Activated naive CD8-positive, alpha-beta T cell treated with anti-CD3 and anti-CD28 coated beads, Interleukin-2, amount 50 U/mL, for 24 hours (primary cell): ENCODE measurements at regions not wholly inside any gene's neighbourhood (a gene's known extent, or its start where the extent isn't known, plus 50 kb on each side); places are given as distances from the start of the nearest gene placed in this dataset.

Source experiments
- ATAC-seq: fragments of 150-1000 bp; cut with Tn5 transposase; one replicate; pipeline ENCODE4 v1.10.0; 2021
- DNase-seq: peaks from one replicate; pipeline ENCODE4 v3.0.0; 2021
- H3K27ac Mint-ChIP-seq: one replicate; pipeline ENCODE4 v1.8.0; 2021; ENCODE audit warnings: mild to moderate bottlenecking, mixed read lengths
- H3K27me3 Mint-ChIP-seq: one replicate; pipeline ENCODE4 v1.8.0; 2021; ENCODE audit warnings: mixed read lengths
- H3K36me3 Mint-ChIP-seq: one replicate; pipeline ENCODE4 v1.8.0; 2021; ENCODE audit warnings: low read depth, mixed read lengths
- H3K4me1 Mint-ChIP-seq: one replicate; pipeline ENCODE4 v1.8.0; 2021; ENCODE audit warnings: mixed read lengths
- H3K4me3 Mint-ChIP-seq: one replicate; pipeline ENCODE4 v1.8.0; 2021; ENCODE audit warnings: mild to moderate bottlenecking, moderate library complexity, mixed read lengths
- H3K9me3 Mint-ChIP-seq: one replicate; pipeline ENCODE4 v1.8.0; 2021; ENCODE audit warnings: mixed read lengths

DNA sequence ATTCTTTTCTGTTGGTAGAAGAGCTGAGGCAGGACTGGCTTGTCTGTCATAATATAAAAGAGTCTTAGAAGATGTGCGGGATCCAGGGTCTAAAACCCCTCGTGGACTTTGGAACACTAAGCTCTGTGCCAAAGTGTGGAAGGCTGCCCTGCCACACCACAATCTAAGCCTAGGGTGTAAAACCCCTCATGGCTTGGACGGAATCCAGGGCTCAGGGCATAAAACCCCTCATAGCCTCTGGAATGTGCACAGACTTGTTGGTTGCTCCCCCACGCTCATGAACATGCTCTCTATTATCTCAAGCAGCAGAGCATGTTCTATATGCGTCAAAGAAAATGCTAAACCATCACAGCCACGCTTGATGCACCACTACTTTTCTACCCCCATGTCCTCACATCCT is 483.6 kb downstream of the GABRG1 start:
- no peaks in the 10 kb centered on the region for H3K4me1 Mint-ChIP-seq
- H3K4me3 Mint-ChIP-seq: no peak overlapping the region
- DNase-seq: no peak
- no peaks in the 10 kb centered on the region for H3K36me3 Mint-ChIP-seq
- ATAC-seq: no peak
- H3K27ac Mint-ChIP-seq: no peak overlapping the region
- H3K9me3 Mint-ChIP-seq: peaks cover 4% of the 10 kb centered on the region
- no peaks in the 10 kb centered on the region for H3K27me3 Mint-ChIP-seq

DNA sequence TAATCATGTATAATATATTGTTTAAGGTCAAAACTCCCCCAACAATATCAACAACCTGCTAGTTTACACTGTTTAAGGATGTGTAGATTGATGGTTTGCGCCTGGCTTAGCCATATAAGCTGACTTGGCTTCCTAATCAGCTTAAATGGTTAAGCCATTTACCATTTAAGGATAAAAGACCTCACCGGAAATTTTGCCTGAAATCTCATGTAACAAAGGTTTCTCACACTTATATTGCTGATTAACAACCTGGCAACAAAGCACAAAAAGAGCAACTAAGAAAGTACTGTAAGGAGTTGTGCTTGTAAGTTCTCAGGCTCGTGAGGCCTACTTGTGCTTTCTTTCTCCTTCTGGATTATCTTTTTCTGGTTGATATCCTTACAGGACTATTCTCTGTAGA is 485.2 kb downstream of the GABRG1 start:
- Mint-ChIP-seq H3K4me3 (no peak overlapping the region), H3K27me3 (no peaks in the 10 kb centered on the region), H3K36me3 (no peaks in the 10 kb centered on the region), H3K4me1 (no peaks in the 10 kb centered on the region), H3K27ac (no peak overlapping the region), H3K9me3 (peaks cover 7% of the 10 kb centered on the region)
- ATAC-seq (no peak), DNase-seq (no peak)

GRCh38 chr4:45636175-45636574 is 487.7 kb downstream of the GABRG1 start:
- no peaks in the 10 kb centered on the region for H3K4me1 Mint-ChIP-seq
- DNase-seq (no peak), ATAC-seq (no peak)
- H3K27me3 Mint-ChIP-seq: no peaks in the 10 kb centered on the region
- H3K9me3 Mint-ChIP-seq: peaks cover 12% of the 10 kb centered on the region
- no peak overlapping the region for H3K4me3 Mint-ChIP-seq
- H3K27ac Mint-ChIP-seq: no peak overlapping the region
- H3K36me3 Mint-ChIP-seq: no peaks in the 10 kb centered on the region

DNA sequence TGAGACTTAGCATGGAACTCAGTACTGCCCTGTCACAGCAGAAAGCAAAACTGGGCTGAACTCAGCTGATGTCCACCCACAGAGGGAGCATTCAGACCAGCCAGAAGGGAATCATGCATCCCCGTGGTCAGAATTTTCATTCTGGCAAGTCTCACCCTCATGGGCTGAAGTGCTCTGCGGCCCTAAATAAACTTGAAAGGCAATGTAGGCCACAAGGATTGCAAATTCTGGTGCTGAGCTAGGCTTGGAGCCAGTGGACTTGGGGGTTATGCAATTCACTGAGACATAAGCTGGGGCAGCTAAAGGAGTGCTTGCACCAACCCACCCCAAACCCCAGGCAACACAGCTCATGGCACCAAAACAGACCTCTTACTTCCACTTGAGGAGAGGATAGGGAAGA is 494.1 kb downstream of the GABRG1 start:
- Mint-ChIP-seq H3K27me3 (no peaks in the 10 kb centered on the region), H3K27ac (no peak overlapping the region), H3K4me3 (no peak overlapping the region), H3K4me1 (no peaks in the 10 kb centered on the region), H3K36me3 (no peaks in the 10 kb centered on the region), H3K9me3 (peaks cover 8% of the 10 kb centered on the region)
- DNase-seq (no peak), ATAC-seq (no peak)

DNA sequence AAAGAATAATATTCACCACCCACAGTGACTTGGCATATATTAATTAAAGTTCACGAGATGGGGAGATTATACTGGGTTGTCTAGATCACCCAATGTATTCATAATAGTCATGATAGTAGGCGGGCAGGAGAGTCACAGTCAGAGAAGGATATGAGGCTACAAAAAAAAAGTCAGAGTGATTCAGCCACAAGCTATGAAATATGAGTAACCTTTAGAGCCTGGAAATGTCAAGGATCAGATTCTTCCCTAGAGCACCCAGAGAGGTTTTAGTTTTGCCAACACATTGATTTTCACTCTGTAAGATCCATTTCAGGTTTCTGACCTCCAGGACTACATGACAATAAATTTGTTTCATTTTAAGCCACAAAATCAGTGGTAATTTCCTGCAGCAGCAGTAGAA is 501.9 kb downstream of the GABRG1 start:
- no peaks in the 10 kb centered on the region for H3K36me3 Mint-ChIP-seq
- no peaks in the 10 kb centered on the region for H3K27me3 Mint-ChIP-seq
- ATAC-seq (no peak), DNase-seq (no peak)
- no peak overlapping the region for H3K27ac Mint-ChIP-seq
- H3K9me3 Mint-ChIP-seq: no peaks in the 10 kb centered on the region
- no peaks in the 10 kb centered on the region for H3K4me1 Mint-ChIP-seq
- no peak overlapping the region for H3K4me3 Mint-ChIP-seq

DNA sequence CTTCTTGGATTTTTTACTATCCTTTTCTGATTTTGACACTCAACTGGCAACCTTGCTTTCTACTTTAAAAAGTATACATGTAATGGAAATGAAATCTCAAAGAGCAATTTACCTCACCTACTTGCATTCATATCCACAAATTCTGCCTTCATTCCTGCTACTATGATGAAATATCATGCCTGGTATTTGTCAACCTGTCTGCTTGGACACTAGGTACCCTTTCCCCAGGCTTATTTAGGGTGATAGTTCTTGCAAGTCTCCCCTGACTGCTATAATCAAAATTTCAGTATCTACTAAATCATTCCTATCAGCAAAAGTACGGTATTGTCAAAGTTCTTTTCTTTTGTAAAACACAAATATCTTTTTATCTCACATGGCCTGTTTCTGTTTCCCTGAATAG is 503.0 kb downstream of the GABRG1 start:
- DNase-seq (no peak), ATAC-seq (no peak)
- H3K27me3 Mint-ChIP-seq: no peaks in the 10 kb centered on the region
- H3K27ac Mint-ChIP-seq: no peak overlapping the region
- H3K4me1 Mint-ChIP-seq: no peaks in the 10 kb centered on the region
- no peaks in the 10 kb centered on the region for H3K9me3 Mint-ChIP-seq
- no peaks in the 10 kb centered on the region for H3K36me3 Mint-ChIP-seq
- no peak overlapping the region for H3K4me3 Mint-ChIP-seq

GRCh38 chr4:45596379-45597101 is 527.3 kb downstream of the GABRG1 start:
- DNase-seq: no peak
- Mint-ChIP-seq H3K27me3 (no peaks in the 10 kb centered on the region), H3K27ac (no peak overlapping the region), H3K36me3 (no peaks in the 10 kb centered on the region), H3K4me1 (no peaks in the 10 kb centered on the region), H3K9me3 (peaks cover 4% of the 10 kb centered on the region), H3K4me3 (no peak overlapping the region)
- no peak for ATAC-seq

GRCh38 chr4:45580334-45580733 is 543.5 kb downstream of the GABRG1 start:
- no peaks in the 10 kb centered on the region for H3K27me3 Mint-ChIP-seq
- no peak overlapping the region for H3K4me3 Mint-ChIP-seq
- no peaks in the 10 kb centered on the region for H3K4me1 Mint-ChIP-seq
- no peaks in the 10 kb centered on the region for H3K36me3 Mint-ChIP-seq
- peaks cover 16% of the 10 kb centered on the region for H3K9me3 Mint-ChIP-seq
- ATAC-seq (no peak), DNase-seq (no peak)
- H3K27ac Mint-ChIP-seq: no peak overlapping the region

DNA sequence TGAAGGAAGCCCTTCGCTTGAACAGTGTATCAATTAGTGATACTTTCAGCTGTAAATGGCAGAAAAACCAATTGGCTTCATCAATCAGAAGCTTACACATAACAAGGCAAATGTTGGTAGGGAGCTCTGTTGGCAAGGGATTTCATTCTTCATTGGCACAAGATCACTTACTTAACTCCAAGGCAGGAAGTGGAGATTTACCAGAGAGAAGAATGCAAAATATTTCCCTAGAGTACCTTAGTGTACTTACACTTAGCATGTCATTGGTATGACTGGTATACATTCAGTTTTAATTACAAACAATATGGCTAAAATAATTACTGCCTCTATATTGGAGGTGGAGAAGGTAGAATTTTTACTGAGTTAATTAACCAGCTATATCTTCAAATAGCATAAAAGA is 545.0 kb downstream of the GABRG1 start:
- Mint-ChIP-seq H3K27ac (no peak overlapping the region), H3K4me3 (no peak overlapping the region), H3K9me3 (peaks cover 9% of the 10 kb centered on the region), H3K4me1 (no peaks in the 10 kb centered on the region), H3K27me3 (no peaks in the 10 kb centered on the region), H3K36me3 (no peaks in the 10 kb centered on the region)
- DNase-seq (no peak), ATAC-seq (no peak)

DNA sequence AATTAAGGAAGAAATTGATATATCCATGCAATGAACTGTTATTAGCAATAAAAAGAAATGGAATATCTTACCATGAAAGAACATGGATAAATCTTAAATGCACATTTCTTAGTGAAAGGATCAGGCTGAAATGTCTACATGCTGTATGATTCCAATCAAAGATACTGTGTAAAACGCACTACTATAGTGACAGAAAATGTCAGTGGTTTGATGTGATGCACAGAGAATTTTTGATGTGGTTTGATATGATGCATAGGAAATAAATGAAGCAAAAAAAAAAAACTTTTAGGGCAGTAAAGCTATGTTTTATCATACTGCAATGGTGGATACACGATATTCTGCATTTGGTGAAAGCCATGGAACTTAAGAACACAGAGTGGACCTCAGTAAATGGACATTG is 547.6 kb downstream of the GABRG1 start:
- no peaks in the 10 kb centered on the region for H3K36me3 Mint-ChIP-seq
- H3K27ac Mint-ChIP-seq: no peak overlapping the region
- H3K4me1 Mint-ChIP-seq: no peaks in the 10 kb centered on the region
- H3K4me3 Mint-ChIP-seq: no peak overlapping the region
- no peaks in the 10 kb centered on the region for H3K9me3 Mint-ChIP-seq
- ATAC-seq (no peak), DNase-seq (no peak)
- no peaks in the 10 kb centered on the region for H3K27me3 Mint-ChIP-seq

GRCh38 chr4:45569619-45570018 is 554.2 kb downstream of the GABRG1 start:
- Mint-ChIP-seq H3K4me1 (no peaks in the 10 kb centered on the region), H3K27ac (no peak overlapping the region), H3K9me3 (no peaks in the 10 kb centered on the region), H3K4me3 (no peak overlapping the region), H3K27me3 (no peaks in the 10 kb centered on the region), H3K36me3 (no peaks in the 10 kb centered on the region)
- DNase-seq (no peak), ATAC-seq (no peak)

DNA sequence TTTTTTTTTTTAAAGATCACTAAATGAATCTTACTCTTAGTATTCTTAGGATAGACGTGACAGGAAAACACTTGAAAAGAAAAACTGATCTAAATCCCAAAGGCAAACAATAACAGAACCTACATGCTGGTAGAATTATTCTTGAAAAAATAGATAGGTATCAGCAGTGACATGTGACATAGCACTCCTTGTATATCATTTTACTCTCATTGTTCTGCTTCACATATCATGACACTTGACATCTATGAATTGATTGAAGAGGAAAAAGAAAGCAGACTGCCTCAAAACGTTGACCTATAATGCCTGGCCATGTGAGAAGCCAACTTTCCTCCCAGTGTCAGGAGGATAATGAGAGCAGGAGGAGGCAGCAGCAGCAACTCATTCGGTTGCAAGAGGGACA is 555.2 kb downstream of the GABRG1 start:
- Mint-ChIP-seq H3K36me3 (no peaks in the 10 kb centered on the region), H3K4me1 (no peaks in the 10 kb centered on the region), H3K9me3 (no peaks in the 10 kb centered on the region), H3K27ac (no peak overlapping the region), H3K27me3 (no peaks in the 10 kb centered on the region), H3K4me3 (no peak overlapping the region)
- ATAC-seq (no peak), DNase-seq (no peak)

- Mint-ChIP-seq H3K27ac (no peak overlapping the region), H3K4me1 (no peaks in the 10 kb centered on the region), H3K36me3 (no peaks in the 10 kb centered on the region), H3K4me3 (no peak overlapping the region), H3K27me3 (no peaks in the 10 kb centered on the region), H3K9me3 (no peaks in the 10 kb centered on the region)
- ATAC-seq (no peak), DNase-seq (no peak)
Measured at GRCh38 chr4:45566896-45567603, 556.8 kb downstream of the GABRG1 start.

DNA sequence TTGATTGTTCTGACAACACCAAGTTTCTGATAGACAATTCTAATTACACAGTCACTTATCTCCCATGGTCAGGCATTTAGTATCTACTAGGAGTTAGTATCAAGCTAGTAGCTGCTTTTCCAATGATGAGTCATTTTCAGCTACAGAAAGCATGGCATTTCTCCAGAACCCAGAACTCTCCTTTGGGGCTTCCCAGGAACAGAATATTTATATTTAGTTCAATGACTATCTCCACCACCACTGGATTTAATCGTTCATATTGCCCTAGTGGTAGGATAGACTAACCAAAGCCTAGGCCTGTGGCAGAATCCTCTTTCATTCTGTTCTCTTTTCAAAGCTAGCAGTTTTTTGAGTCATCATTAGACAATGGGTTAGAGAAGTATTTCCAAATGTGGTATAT is 569.4 kb downstream of the GABRG1 start:
- ATAC-seq: no peak
- H3K4me1 Mint-ChIP-seq: no peaks in the 10 kb centered on the region
- H3K4me3 Mint-ChIP-seq: no peak overlapping the region
- no peak for DNase-seq
- no peaks in the 10 kb centered on the region for H3K27me3 Mint-ChIP-seq
- no peak overlapping the region for H3K27ac Mint-ChIP-seq
- no peaks in the 10 kb centered on the region for H3K9me3 Mint-ChIP-seq
- H3K36me3 Mint-ChIP-seq: no peaks in the 10 kb centered on the region

GRCh38 chr4:45550766-45551366 is 573.0 kb downstream of the GABRG1 start:
- ATAC-seq (no peak), DNase-seq (no peak)
- H3K27me3 Mint-ChIP-seq: no peaks in the 10 kb centered on the region
- no peak overlapping the region for H3K4me3 Mint-ChIP-seq
- peaks cover 4% of the 10 kb centered on the region for H3K9me3 Mint-ChIP-seq
- no peak overlapping the region for H3K27ac Mint-ChIP-seq
- H3K4me1 Mint-ChIP-seq: no peaks in the 10 kb centered on the region
- H3K36me3 Mint-ChIP-seq: no peaks in the 10 kb centered on the region
